GM12878 (cell line): ENCODE measurements at regions not wholly inside any gene's neighbourhood (a gene's known extent, or its start where the extent isn't known, plus 50 kb on each side); places are given as distances from the start of the nearest gene placed in this dataset.

Experiments used
- ATAC-seq: fragments of 200-7000 bp; cut with Tn5 transposase; 3 replicates; pipeline ENCODE4 v1.9.1; 2020; ENCODE audit warnings: mild to moderate bottlenecking, moderate library complexity
- BruUV-seq: library from RNA; stranded (reverse); fragments of 400-500 nt; replicated peaks from 2 replicates; lab custom pipeline; 2021; lab: Mats Ljungman, UMichigan
- CTCF ChIA-PET: fragments of 300-600 bp; sonication (Branson Sonifier 250); formaldehyde crosslinking; extraction: SDS; loops from one replicate; lab custom pipeline; 2021; ENCODE audit warnings: inconsistent platforms; lab: Yijun Ruan, JAX
- POLR2A ChIA-PET: fragments of 350-600 bp; formaldehyde crosslinking; extraction: SDS; loops from one replicate; lab custom pipeline; 2021; ENCODE audit warnings: inconsistent platforms; lab: Charles Lee
- RAD21 ChIA-PET: fragments of 300-600 bp; sonication (Branson Sonifier 250); formaldehyde crosslinking; loops from one replicate; lab custom pipeline; 2023; ENCODE audit warnings: antibody characterized with exemption; ENCODE audit not compliant: unreplicated experiment; lab: Charles Lee
- SMC1A ChIA-PET: fragments of 300-600 bp; sonication (Branson Sonifier 250); formaldehyde crosslinking; loops from one replicate; lab custom pipeline; 2023; ENCODE audit not compliant: unreplicated experiment, uncharacterized antibody; lab: Charles Lee
- DNase-seq: peaks from one replicate; pipeline ENCODE4 v3.0.0-alpha.2; 2011; ENCODE audit warnings: low read depth, low spot score
- FAIRE-seq: peaks from 3 replicates; lab custom pipeline; 2011; peaks lifted over from hg19 to GRCh38; lab: Jason Lieb, UNC
- H2AFZ ChIP-seq: 2 replicates; pipeline ENCODE4 v1.6.0; 2011; ENCODE audit warnings: low read depth, low read length, control low read depth; ENCODE audit not compliant: control insufficient read depth
- H3K27ac ChIP-seq: 2 replicates; pipeline ENCODE4 v1.5.1; 2011; ENCODE audit warnings: control low read depth; ENCODE audit not compliant: control insufficient read depth, insufficient read depth
- H3K27me3 ChIP-seq, 2 experiments: replicated peaks in 1 of 2; 2 replicates each; pipeline versions ENCODE4 v1.6.0 to v1.6.1; 2011; ENCODE audit warnings: low read length in 1 of 2; ENCODE audit not compliant: control insufficient read depth in 2 of 2, insufficient read depth in 2 of 2
- H3K36me3 ChIP-seq, 2 experiments: 2 replicates each; pipeline ENCODE4 v1.5.1; 2011; ENCODE audit warnings: low read length in 1 of 2; ENCODE audit not compliant: control insufficient read depth in 2 of 2, insufficient read depth in 2 of 2
- H3K4me1 ChIP-seq: 2 replicates; pipeline ENCODE4 v1.6.1; 2011; ENCODE audit warnings: mild to moderate bottlenecking, low read length, moderate library complexity, mixed read lengths; ENCODE audit not compliant: control insufficient read depth, insufficient read depth
- H3K4me2 ChIP-seq: 2 replicates; pipeline ENCODE4 v1.6.0; 2011; ENCODE audit warnings: control low read depth; ENCODE audit not compliant: control insufficient read depth, insufficient read depth
- H3K4me3 ChIP-seq: fragments of 200-600 bp; sonication (generic); 2 replicates; pipeline ENCODE4 v1.5.1; 2016
- H3K79me2 ChIP-seq: 2 replicates; pipeline ENCODE4 v1.6.0; 2011; ENCODE audit warnings: low read length; ENCODE audit not compliant: control insufficient read depth, insufficient read depth
- H3K9ac ChIP-seq: 2 replicates; pipeline ENCODE4 v1.8.0; 2011; ENCODE audit warnings: low read length, control low read depth, mixed read lengths; ENCODE audit not compliant: control insufficient read depth, insufficient read depth
- H3K9me3 ChIP-seq: replicated peaks from 3 replicates; pipeline ENCODE4 v1.5.1; 2011; ENCODE audit warnings: mild to moderate bottlenecking, low read length; ENCODE audit not compliant: control insufficient read depth, insufficient read depth
- H4K20me1 ChIP-seq: 2 replicates; pipeline ENCODE4 v1.6.0; 2011; ENCODE audit not compliant: control insufficient read depth, insufficient read depth
- ATF7 ChIP-seq: fragments of 450-650 bp; IDR thresholded peaks from 2 replicates; pipeline ENCODE4 v1.6.1; 2016; ENCODE audit warnings: low read depth, mild to moderate bottlenecking
- BHLHE40 ChIP-seq, 2 experiments: fragments of 450-650 bp in 1 of 2; IDR thresholded peaks; 2 replicates each; pipeline ENCODE4 v1.6.1; 2011 to 2017; ENCODE audit warnings: low read depth in 2 of 2, borderline replicate concordance in 1 of 2, improper control_type of control experiment in 1 of 2, low read length in 1 of 2, mild to moderate bottlenecking in 1 of 2
- CHD4 ChIP-seq: fragments of 200-600 bp; sonication (generic); IDR thresholded peaks from 2 replicates; pipeline ENCODE4 v1.6.1; 2016; ENCODE audit warnings: mild to moderate bottlenecking
- EZH2 ChIP-seq: IDR thresholded peaks from 2 replicates; pipeline ENCODE4 v1.6.1; 2012; ENCODE audit warnings: low read depth, mild to moderate bottlenecking, control low read depth, inconsistent platforms, low read length, borderline replicate concordance; ENCODE audit not compliant: control insufficient read depth
- HDAC6 ChIP-seq: fragments of 200-600 bp; sonication (generic); IDR thresholded peaks from one replicate; pipeline ENCODE4 v1.8.0; 2017; ENCODE audit warnings: antibody characterized with exemption; ENCODE audit not compliant: unreplicated experiment
- HDGF ChIP-seq: fragments of 450-650 bp; IDR thresholded peaks from 2 replicates; pipeline ENCODE4 v1.6.1; 2016; ENCODE audit warnings: antibody characterized with exemption
- LARP7 ChIP-seq: fragments of 450-650 bp; IDR thresholded peaks from 2 replicates; pipeline ENCODE4 v1.6.1; 2017; ENCODE audit warnings: mild to moderate bottlenecking
- MTA3 ChIP-seq: IDR thresholded peaks from 2 replicates; pipeline ENCODE4 v1.6.1; 2012; ENCODE audit warnings: low read length, inconsistent platforms, borderline replicate concordance
- PAX8 ChIP-seq: fragments of 450-650 bp; IDR thresholded peaks from 2 replicates; pipeline ENCODE4 v1.6.1; 2017; ENCODE audit warnings: mild to moderate bottlenecking, moderate library complexity
- SMC3 ChIP-seq: IDR thresholded peaks from 2 replicates; pipeline ENCODE4 v1.6.1; 2011; ENCODE audit warnings: low read length, improper control_type of control experiment, borderline replicate concordance
- SREBF1 ChIP-seq: IDR thresholded peaks from 2 replicates; pipeline ENCODE4 v1.6.1; 2012; ENCODE audit warnings: mild to moderate bottlenecking, low read length
- SUPT20H ChIP-seq: IDR thresholded peaks from 2 replicates; pipeline ENCODE4 v1.6.1; 2011; ENCODE audit warnings: low read depth, mild to moderate bottlenecking, low read length, moderate library complexity, borderline replicate concordance; ENCODE audit not compliant: control insufficient read depth
- TCF7 ChIP-seq: IDR thresholded peaks from 2 replicates; pipeline ENCODE4 v1.6.1; 2014; ENCODE audit warnings: antibody characterized with exemption, borderline replicate concordance
- WRNIP1 ChIP-seq: IDR thresholded peaks from 2 replicates; pipeline ENCODE4 v1.6.1; 2011; ENCODE audit warnings: low read depth, low read length, improper control_type of control experiment, borderline replicate concordance
- WGBS: methylation state at CpG from one replicate; pipeline ENCODE4 v1.1.6; 2016; ENCODE audit warnings: low lambda C conversion rate; ENCODE audit not compliant: insufficient replicate concordance, insufficient coverage; ENCODE audit errors: missing lambda C conversion rate; 5-methylcytosine and 5-hydroxymethylcytosine counted together
- in situ Hi-C: fragments of 300-500 bp; cut with MboI; formaldehyde crosslinking; loops from 9 replicates; pipeline ENCODE4 v1.14.3; 2018; ENCODE audit warnings: mixed read lengths
- intact Hi-C: fragments of 100-400 bp; cut with micrococcal nuclease; formaldehyde crosslinking; loops from one replicate; pipeline ENCODE4 v1.14.2; 2022; ENCODE audit not compliant: unreplicated experiment
- TF ChIP-seq, protein P1 (sequence below): IDR thresholded peaks from 2 replicates; pipeline ENCODE4 v1.6.1; 2011; ENCODE audit warnings: borderline replicate concordance, low read depth, mild to moderate bottlenecking, moderate library complexity, mixed read lengths, low read length; ENCODE audit not compliant: insufficient read depth; ENCODE audit errors: extremely low read length
- TF ChIP-seq, protein P2 (sequence below): IDR thresholded peaks from 2 replicates; pipeline ENCODE4 v1.6.1; 2012; ENCODE audit warnings: low read depth, low read length, improper control_type of control experiment

GRCh38 chr1:95437011-95437410 is 203.0 kb downstream of the RWDD3 start:
- H3K36me3 ChIP-seq, result no peaks in the 10 kb centered on the region
- DNase-seq, result no peak
- no peak overlapping the region for H3K9ac ChIP-seq
- ChIA-PET CTCF (no interaction called here), SMC1A (no interaction called here), RAD21 (no interaction called here), POLR2A (no interaction called here)
- H3K4me1 ChIP-seq, result no peaks in the 10 kb centered on the region
- no peak overlapping the region for H3K4me3 ChIP-seq
- intact Hi-C loops, result no loop called here
- H3K4me2 ChIP-seq, result no peak overlapping the region
- TF ChIP-seq LARP7 (no peak), SREBF1 (no peak)
- WGBS, result 48% methylated on average over 3 of the region's 3 CpGs
- in situ Hi-C loops, result no loop called here
- H3K27me3 ChIP-seq, result no peaks in the 10 kb centered on the region
- no peaks in the 10 kb centered on the region for H3K79me2 ChIP-seq
- H3K9me3 ChIP-seq, result no peaks in the 10 kb centered on the region
- no peak overlapping the region for H2AFZ ChIP-seq
- FAIRE-seq, result no peak
- no peak overlapping the region for H3K27ac ChIP-seq
- no peak for ATAC-seq
- no peaks in the 10 kb centered on the region for H4K20me1 ChIP-seq
- no TSS peak for BruUV-seq

GRCh38 chr1:95437781-95438180 is 203.8 kb downstream of the RWDD3 start:
- ChIA-PET SMC1A (no interaction called here), CTCF (no interaction called here), RAD21 (no interaction called here), POLR2A (no interaction called here)
- Histone ChIP-seq H3K79me2 (no peaks in the 10 kb centered on the region), H3K27ac (no peak overlapping the region), H3K9me3 (no peaks in the 10 kb centered on the region), H3K4me3 (no peak overlapping the region), H4K20me1 (no peaks in the 10 kb centered on the region), H3K4me1 (no peaks in the 10 kb centered on the region), H3K27me3 (no peaks in the 10 kb centered on the region), H3K36me3 (no peaks in the 10 kb centered on the region), H3K4me2 (no peak overlapping the region), H2AFZ (no peak overlapping the region), H3K9ac (no peak overlapping the region)
- TF ChIP-seq ATF7, result no peak
- TF ChIP-seq EZH2, result no peak
- no peak for TF ChIP-seq HDAC6
- TF ChIP-seq PAX8, result no peak
- no peak for TF ChIP-seq MTA3
- no peak for TF ChIP-seq SUPT20H
- no peak for TF ChIP-seq WRNIP1
- no peak for TF ChIP-seq SREBF1
- TF ChIP-seq BHLHE40 (IDR thresholded peaks at IDR 0.05; ENCODE audit: borderline replicate concordance in 1 of 2, low read depth in 2 of 2, low read length in 1 of 2), result no peak
- TF ChIP-seq, protein P1, sequence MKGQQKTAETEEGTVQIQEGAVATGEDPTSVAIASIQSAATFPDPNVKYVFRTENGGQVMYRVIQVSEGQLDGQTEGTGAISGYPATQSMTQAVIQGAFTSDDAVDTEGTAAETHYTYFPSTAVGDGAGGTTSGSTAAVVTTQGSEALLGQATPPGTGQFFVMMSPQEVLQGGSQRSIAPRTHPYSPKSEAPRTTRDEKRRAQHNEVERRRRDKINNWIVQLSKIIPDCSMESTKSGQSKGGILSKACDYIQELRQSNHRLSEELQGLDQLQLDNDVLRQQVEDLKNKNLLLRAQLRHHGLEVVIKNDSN, result no peak
- no peak for TF ChIP-seq HDGF
- no peak for TF ChIP-seq TCF7
- TF ChIP-seq, protein P2, sequence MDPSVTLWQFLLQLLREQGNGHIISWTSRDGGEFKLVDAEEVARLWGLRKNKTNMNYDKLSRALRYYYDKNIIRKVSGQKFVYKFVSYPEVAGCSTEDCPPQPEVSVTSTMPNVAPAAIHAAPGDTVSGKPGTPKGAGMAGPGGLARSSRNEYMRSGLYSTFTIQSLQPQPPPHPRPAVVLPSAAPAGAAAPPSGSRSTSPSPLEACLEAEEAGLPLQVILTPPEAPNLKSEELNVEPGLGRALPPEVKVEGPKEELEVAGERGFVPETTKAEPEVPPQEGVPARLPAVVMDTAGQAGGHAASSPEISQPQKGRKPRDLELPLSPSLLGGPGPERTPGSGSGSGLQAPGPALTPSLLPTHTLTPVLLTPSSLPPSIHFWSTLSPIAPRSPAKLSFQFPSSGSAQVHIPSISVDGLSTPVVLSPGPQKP, result no peak
- TF ChIP-seq SMC3, result no peak
- no peak for TF ChIP-seq CHD4
- intact Hi-C loops (no loop called here), in situ Hi-C loops (no loop called here)
- no peak for DNase-seq
- no peak for ATAC-seq
- FAIRE-seq, result no peak
- 2% methylated on average over 6 of the region's 6 CpGs for WGBS
- no TSS peak for BruUV-seq
